HG03159 (cell line): ENCODE measurements at regions not wholly inside any gene's neighbourhood (a gene's known extent, or its start where the extent isn't known, plus 50 kb on each side); places are given as distances from the start of the nearest gene placed in this dataset.
"Not testable (repeated sequence)": the region's sequence is repeated elsewhere in the genome, so short reads cannot be mapped to it uniquely, and the experiment has no call there.

Experiments
- ATAC-seq: cut with Tn5 transposase; IDR thresholded peaks from one replicate; pipeline ENCODE4 v1.9.1; 2021; ENCODE audit warnings: mild to moderate bottlenecking, moderate library complexity; ENCODE audit not compliant: unreplicated experiment

DNA sequence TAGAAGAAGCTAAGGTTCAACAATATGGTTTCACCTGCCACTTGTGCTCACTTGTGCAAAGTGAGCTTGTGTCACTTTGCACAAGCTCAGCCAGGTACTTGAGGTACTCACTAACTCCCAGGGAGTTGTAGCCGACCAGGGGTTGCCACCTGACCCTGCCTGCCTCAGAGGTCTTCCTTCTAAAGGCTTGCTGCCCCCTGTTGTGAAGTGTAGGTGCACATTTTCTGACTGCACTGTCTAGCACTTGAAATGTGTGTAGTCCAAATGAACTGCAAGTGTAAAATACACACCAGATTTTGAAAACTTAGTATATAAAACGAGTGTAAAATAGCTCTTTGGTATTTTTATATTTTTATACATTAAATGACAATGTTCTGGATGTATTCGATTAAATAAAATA lies 230.8 kb downstream of the DLEU7 start:
- no peak for ATAC-seq

DNA sequence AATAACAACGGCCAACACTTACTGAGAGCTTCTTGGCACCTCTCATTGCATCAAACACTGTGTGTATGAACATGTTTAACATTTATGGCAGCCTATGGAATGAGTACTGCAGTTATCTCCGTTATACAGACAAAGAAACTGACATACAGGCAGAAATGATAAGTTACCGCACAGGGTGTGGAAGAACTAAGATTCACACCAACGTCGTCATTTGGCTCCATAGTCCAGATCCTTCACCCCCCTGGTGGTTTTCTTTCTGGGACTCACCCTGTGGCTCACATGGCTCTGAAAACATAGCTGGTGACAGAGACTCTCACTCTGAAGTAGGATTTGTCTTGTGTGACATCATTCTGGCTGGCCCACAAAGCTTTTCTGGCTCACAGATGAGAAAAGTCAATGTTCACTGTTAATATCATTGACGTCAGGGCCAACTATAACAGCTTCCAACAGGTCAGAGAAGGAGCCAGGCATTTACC lies 230.1 kb downstream of the DLEU7 start:
- no peak for ATAC-seq

GRCh38 chr13:50615234-50615633 lies 228.3 kb downstream of the DLEU7 start:
- ATAC-seq = no peak

- ATAC-seq = no peak
Observed at GRCh38 chr13:50616101-50616500, 227.4 kb downstream of the DLEU7 start.

- ATAC-seq = no peak
Observed at GRCh38 chr13:50617134-50617721, 226.3 kb downstream of the DLEU7 start.

- ATAC-seq = no peak
Observed at GRCh38 chr13:50618206-50618605, 225.3 kb downstream of the DLEU7 start.

GRCh38 chr13:50626101-50626547 lies 217.4 kb downstream of the DLEU7 start:
- no peak for ATAC-seq

DNA sequence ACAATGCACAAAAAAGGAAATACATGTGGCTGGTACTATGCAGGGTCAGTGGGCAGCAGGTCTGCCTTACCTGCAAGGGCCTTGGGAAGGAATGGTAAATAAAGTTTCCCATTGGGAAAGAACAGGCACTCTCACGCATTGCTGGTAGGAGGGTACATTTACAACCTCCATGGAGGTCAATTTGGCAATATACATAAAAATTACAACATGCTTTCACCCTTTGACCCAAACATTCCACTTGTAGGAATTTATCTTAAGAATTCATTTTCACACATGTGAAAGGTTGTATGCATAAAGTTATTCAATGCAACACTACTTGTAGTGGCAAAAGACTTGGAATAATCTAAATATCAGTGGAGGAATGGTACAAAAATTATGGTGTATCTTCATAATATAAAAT lies 216.4 kb downstream of the DLEU7 start:
- ATAC-seq = no peak

DNA sequence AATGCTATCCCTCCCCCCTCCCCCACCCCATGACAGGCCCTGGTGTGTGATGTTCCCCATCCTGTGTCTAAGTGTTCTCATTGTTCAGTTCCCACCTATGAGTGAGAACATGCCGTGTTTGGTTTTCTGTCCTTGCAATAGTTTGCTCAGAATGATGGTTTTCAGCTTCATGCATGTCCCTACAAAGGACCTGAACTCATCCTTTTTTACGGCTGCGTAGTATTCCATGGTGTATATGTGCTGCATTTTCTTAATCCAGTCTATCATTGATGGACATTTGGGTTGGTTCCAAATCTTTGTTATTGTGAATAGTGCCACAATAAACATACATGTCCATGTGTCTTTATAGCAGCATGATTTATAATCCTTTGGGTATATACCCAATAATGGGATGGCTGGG lies 215.0 kb downstream of the DLEU7 start:
- not testable (repeated sequence) for ATAC-seq

GRCh38 chr13:50629497-50629896 lies 214.0 kb downstream of the DLEU7 start:
- no peak for ATAC-seq

- no peak for ATAC-seq
Observed at GRCh38 chr13:50629966-50630365, 213.5 kb downstream of the DLEU7 start.

GRCh38 chr13:50631041-50631440 lies 212.5 kb downstream of the DLEU7 start:
- ATAC-seq = no peak

DNA sequence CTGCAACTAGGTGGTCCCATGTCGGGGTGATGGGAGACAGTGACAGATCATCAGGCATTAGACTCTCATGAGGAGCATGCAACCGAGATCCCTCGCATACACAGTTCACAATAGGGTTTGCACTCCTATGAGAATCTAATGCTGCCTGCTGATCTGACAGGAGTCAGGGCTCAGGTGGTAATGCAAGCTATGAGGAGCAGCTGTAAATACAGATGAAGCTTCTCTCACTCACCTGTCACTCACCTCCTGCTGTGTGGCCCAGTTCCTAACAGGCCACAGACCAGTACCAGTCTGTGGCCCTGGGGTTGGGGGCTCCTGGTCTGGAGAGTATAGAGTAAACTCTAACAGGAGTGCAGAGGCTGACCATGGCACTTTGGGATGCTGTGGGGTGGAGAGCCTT lies 209.2 kb downstream of the DLEU7 start:
- no peak for ATAC-seq

DNA sequence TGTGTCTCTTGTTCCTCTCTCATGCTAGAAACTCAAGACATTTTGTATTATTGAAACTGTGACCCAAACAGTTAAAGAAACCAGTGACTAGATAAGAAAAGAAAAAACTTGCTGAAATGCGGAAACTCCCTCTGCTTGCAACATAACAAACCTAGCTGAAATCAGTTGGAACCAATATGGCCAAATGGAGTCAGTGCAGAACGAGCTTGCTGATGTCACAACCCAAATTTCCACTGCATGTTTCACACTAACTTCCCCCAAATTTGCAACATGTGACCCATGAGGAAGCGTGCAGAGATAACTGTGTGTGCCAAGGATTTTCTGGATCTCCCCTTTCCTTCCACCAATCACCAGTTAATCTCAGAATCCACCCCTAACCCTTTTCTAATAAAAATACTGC lies 208.0 kb downstream of the DLEU7 start:
- peak; percentile 62 for ATAC-seq

DNA sequence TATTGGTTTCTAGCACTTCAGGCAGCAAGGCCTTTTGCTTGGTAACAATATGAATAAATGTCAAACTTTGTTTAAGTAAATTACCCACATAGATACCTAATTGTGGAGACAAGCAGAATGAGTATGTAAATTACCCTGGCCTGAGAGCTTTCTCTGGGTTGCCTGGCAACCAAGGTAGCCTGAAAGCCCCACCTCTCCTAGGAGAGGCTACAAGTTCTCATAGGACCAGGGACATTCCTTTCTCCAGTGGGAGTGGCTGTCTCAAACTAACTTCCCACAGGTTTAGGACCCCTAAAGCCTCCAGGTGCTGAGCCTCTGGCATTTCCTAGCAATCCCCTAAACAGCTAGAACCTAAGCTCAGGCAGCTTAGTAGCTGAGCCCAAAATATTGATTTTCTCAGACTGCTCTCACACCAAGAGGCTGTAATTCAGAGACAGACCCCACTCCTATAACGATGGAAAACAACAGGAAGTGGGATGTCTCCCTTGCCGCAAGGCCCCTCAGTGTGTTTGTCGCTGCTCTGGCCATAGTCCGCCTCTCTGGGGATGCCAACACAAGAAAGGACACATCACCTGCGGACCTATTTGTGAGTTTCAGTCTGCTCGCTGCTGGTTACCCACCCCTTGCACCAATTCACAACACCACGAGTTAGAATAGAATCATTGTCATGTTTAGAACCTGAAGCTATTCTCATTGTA lies 207.3 kb downstream of the DLEU7 start:
- peak; percentile 84 for ATAC-seq

DNA sequence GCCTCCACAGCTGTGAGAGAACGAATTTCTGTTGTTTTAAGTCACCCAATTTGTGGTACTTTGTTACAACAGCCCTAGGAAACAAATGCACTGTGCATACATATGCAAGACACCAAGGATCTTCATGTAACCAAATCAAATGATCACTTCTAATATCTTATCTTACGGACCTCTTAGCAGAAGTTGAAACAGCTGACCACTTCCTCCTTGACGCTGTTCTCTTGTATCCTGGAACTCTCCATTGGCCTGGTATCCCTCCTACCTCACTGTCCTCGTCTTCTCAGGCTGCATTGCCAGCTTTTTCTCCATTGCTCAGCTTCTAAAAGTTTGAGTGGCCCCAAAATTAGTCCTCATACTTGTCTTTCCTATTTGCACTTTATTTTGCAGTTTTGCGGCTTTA lies 200.4 kb downstream of the DLEU7 start:
- ATAC-seq = no peak

GRCh38 chr13:50644081-50644871 lies 199.2 kb downstream of the DLEU7 start:
- no peak for ATAC-seq

GRCh38 chr13:50645092-50645491 lies 198.4 kb downstream of the DLEU7 start:
- ATAC-seq = no peak

GRCh38 chr13:50646070-50646469 lies 197.4 kb downstream of the DLEU7 start:
- ATAC-seq = no peak

- no peak for ATAC-seq
Observed at GRCh38 chr13:50649211-50649610, 194.3 kb downstream of the DLEU7 start.

GRCh38 chr13:50650592-50651504 lies 192.6 kb downstream of the DLEU7 start:
- ATAC-seq = no peak
